Upper lobe of left lung (tissue), 6 donors: ENCODE measurements at regions not wholly inside any gene's neighbourhood (a gene's known extent, or its start where the extent isn't known, plus 50 kb on each side); places are given as distances from the start of the nearest gene placed in this dataset.

Experiments used
- ATAC-seq, 2 donors: fragments of 200-7000 bp; cut with Tn5 transposase; one replicate each; pipeline ENCODE4 v1.9.1; 2022; ENCODE audit warnings: mild to moderate bottlenecking in 2 of 2, moderate library complexity in 2 of 2; ENCODE audit not compliant: low FRiP score in 2 of 2
- DNase-seq, 2 donors: peaks; one replicate each; pipeline ENCODE4 v3.0.0-alpha.2; 2019 to 2020
- H3K27ac ChIP-seq, 4 donors: fragments of 200-600 bp; sonication (generic); one replicate each; pipeline ENCODE4 v1.5.1; 2016 to 2019
- H3K27me3 ChIP-seq, 4 donors: fragments of 200-600 bp; sonication (generic); one replicate each; pipeline ENCODE4 v1.5.1; 2017 to 2019
- H3K36me3 ChIP-seq, 4 donors: fragments of 200-600 bp; sonication (generic); one replicate each; pipeline ENCODE4 v1.5.1; 2016 to 2019
- H3K4me1 ChIP-seq, 4 donors: fragments of 200-600 bp; sonication (generic); one replicate each; pipeline ENCODE4 v1.5.1; 2018 to 2019
- H3K4me3 ChIP-seq, 4 donors: fragments of 200-600 bp; sonication (generic); one replicate each; pipeline ENCODE4 v1.5.1; 2017 to 2019; ENCODE audit warnings: mild to moderate bottlenecking in 2 of 4, moderate library complexity in 1 of 4
- H3K9me3 ChIP-seq, 4 donors: fragments of 200-600 bp; sonication (generic); one replicate each; pipeline ENCODE4 v1.5.1; 2018 to 2019
- CTCF ChIP-seq, 6 experiments: fragments of 450-650 bp in 4 of 6; fragments of 200-600 bp in 2 of 6; sonication (generic) in 2 of 6; IDR thresholded peaks; one replicate each; pipeline ENCODE4 v1.5.1; 2016 to 2019; ENCODE audit warnings: antibody characterized with exemption in 6 of 6
- EP300 ChIP-seq, 4 donors: sonication (generic); formaldehyde crosslinking; IDR thresholded peaks; one replicate each; pipeline ENCODE4 v1.5.1; 2017; ENCODE audit warnings: antibody characterized with exemption in 4 of 4, control low read depth in 2 of 4
- POLR2A ChIP-seq, 4 donors: fragments of 450-650 bp; IDR thresholded peaks; one replicate each; pipeline ENCODE4 v1.5.1; 2016 to 2017; ENCODE audit warnings: antibody characterized with exemption in 4 of 4, mild to moderate bottlenecking in 2 of 4
- POLR2AphosphoS5 ChIP-seq, 2 donors: sonication (generic); formaldehyde crosslinking; IDR thresholded peaks; one replicate each; pipeline ENCODE4 v1.5.1; 2017; ENCODE audit warnings: antibody characterized with exemption in 2 of 2
- WGBS, 2 donors: methylation state at CpG; one replicate each; pipeline ENCODE4 v1.1.5; 2017 to 2018; 5-methylcytosine and 5-hydroxymethylcytosine counted together
- donor health status: DM: no; HTN: no; CAD: no; lungs with moderate emphysema.
- donor health status: DM: no; HTN: yes; CAD: no; lungs with severe emphysema.

DNA sequence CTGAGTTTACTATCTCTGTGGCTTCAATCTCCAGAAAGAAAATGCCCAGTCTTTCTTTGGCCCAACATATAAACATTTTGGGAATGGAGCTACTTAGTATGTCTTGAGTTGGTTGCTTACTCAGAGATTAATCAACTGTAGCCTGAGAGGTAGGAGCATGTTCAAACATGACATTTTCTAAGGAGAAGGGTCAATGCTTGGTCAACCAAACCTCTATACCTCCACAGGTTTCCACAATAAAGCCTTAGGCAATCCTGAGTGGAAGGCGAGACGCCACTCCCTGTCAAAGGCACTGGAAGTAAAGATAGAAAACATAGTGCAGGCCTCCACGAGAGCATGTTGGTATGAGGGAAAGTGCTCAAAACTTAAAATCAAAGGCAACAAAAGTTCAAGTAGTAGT lies 411.4 kb downstream of the KCTD16 start:
- Histone ChIP-seq H3K27me3 (no peaks in the 10 kb centered on the region), H3K9me3 (no peaks in the 10 kb centered on the region), H3K27ac (no peak overlapping the region), H3K4me3 (no peak overlapping the region), H3K36me3 (no peaks in the 10 kb centered on the region), H3K4me1 (no peaks in the 10 kb centered on the region)
- DNase-seq (no peak), ATAC-seq (no peak)
- WGBS, 2 donors = 70 to 76% methylated on average over 3 of the region's 3 CpGs
- TF ChIP-seq CTCF (IDR thresholded peaks at IDR 0.05) (no peak), POLR2AphosphoS5 (IDR thresholded peaks at IDR 0.05) (no peak), POLR2A (IDR thresholded peaks at IDR 0.05) (no peak), EP300 (IDR thresholded peaks at IDR 0.05) (no peak)

DNA sequence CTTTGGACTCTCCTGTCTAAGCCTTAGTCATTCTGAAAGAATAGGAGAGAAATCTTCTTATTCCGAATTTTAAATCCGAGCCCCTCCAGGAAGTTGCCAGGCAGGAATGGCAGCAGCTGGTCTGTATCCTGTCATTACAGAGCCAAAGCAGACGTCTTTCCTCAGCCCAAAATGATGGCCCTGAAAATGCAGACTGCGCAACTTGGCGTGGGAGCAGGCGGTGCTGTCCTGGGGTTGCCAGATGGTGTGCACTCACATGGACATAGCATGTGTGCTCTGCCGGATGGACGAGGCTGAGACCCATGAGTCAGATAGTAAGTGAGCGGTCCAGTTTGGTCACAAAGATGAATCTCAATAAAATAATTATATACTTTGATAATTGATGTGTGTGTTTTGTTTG lies 410.4 kb downstream of the KCTD16 start:
- Histone ChIP-seq H3K4me3 (no peak overlapping the region), H3K9me3 (no peaks in the 10 kb centered on the region), H3K27me3 (no peaks in the 10 kb centered on the region), H3K4me1 (no peaks in the 10 kb centered on the region), H3K27ac (no peak overlapping the region), H3K36me3 (no peaks in the 10 kb centered on the region)
- ATAC-seq (peak in 1 of 2 donors; percentile 40), DNase-seq (peak in 1 of 2 donors; percentile 21)
- TF ChIP-seq POLR2A (IDR thresholded peaks at IDR 0.05) (no peak), EP300 (IDR thresholded peaks at IDR 0.05) (no peak), CTCF (IDR thresholded peaks at IDR 0.05) (no peak)
- 77 to 83% methylated on average over 9 of the region's 9 CpGs for WGBS, 2 donors

DNA sequence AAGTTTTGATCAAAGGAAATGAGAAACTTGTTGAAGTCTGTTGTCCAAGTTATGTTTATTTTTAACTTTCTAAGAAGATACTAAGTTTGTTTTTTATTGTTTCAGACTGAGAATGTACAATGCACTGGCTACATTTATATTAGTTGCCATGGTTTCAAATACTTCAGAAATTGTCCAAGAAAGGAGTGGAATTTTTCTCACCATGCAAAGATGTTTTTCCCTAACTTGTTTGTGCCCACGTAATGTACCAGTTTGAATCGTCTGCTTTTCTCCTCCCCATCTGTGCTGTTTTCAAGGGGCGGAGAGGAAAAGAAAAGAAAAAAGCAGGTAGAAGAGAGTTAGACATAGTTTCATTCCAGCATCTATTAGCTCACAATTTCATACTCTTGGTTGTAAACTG lies 407.0 kb downstream of the KCTD16 start:
- no peak for ATAC-seq
- H3K27me3 ChIP-seq = no peaks in the 10 kb centered on the region
- H3K4me3 ChIP-seq = no peak overlapping the region
- H3K9me3 ChIP-seq = no peaks in the 10 kb centered on the region
- 77% methylated on average over 3 of the region's 3 CpGs for WGBS, 2 donors
- H3K4me1 ChIP-seq = no peaks in the 10 kb centered on the region
- H3K27ac ChIP-seq = no peak overlapping the region
- TF ChIP-seq POLR2A (IDR thresholded peaks at IDR 0.05) = no peak
- no peak for DNase-seq
- no peaks in the 10 kb centered on the region for H3K36me3 ChIP-seq

DNA sequence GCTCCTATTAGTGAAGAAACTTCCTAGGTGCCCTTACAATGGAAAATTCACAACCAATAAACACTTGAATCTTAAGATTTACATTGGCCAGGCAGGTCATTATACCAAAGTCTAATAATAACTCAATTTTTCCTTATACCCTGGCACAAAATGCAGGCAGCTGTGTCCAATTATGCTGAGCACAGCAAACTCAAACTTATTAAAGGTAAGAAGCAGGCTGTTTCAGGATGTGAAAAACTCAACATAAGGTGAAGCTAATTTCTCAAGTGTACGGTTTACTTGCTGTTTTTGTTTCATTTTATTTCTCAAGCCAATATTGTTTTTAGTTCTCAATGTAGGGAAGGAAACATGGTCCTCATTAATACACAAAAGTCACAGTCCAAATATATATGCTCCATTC lies 405.1 kb downstream of the KCTD16 start:
- H3K27me3 ChIP-seq = no peaks in the 10 kb centered on the region
- ATAC-seq (no peak), DNase-seq (no peak)
- no peaks in the 10 kb centered on the region for H3K4me1 ChIP-seq
- H3K27ac ChIP-seq = no peak overlapping the region
- no peaks in the 10 kb centered on the region for H3K36me3 ChIP-seq
- no peak for TF ChIP-seq POLR2AphosphoS5 (IDR thresholded peaks at IDR 0.05)
- TF ChIP-seq EP300 (IDR thresholded peaks at IDR 0.05) = no peak
- no peak for TF ChIP-seq POLR2A (IDR thresholded peaks at IDR 0.05)
- no peak for TF ChIP-seq CTCF (IDR thresholded peaks at IDR 0.05)
- WGBS, 2 donors = 83 to 88% methylated on average over 1 of the region's 1 CpG
- no peaks in the 10 kb centered on the region for H3K9me3 ChIP-seq
- H3K4me3 ChIP-seq = no peak overlapping the region

DNA sequence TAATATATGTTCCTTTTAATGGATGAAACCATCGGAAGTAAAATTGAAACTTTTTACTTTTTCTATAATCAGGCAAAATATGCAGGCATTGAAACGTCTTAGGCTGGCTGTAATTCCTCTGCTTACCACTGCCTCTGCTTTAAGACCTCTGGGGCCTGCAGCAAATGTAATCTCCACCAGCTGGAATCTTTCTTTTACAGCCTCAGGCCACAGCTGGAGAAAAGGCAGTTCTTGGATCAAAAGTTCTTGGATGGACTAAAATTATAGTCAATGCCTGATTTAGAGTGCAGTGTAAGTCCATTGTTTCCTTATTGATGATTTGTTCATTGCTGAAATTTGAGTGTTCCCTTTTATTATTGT lies 396.7 kb downstream of the KCTD16 start:
- ATAC-seq (no peak), DNase-seq (no peak)

More for the DNA sequence above, 396.7 kb downstream of the KCTD16 start:
- Histone ChIP-seq H3K9me3 (peaks cover 0 to 16% (median 5%) of the 10 kb centered on the region in 4 donors), H3K4me3 (no peak overlapping the region), H3K27ac (no peak overlapping the region), H3K4me1 (no peaks in the 10 kb centered on the region), H3K36me3 (no peaks in the 10 kb centered on the region), H3K27me3 (no peaks in the 10 kb centered on the region)
- TF ChIP-seq CTCF (IDR thresholded peaks at IDR 0.05) (peak in 1 of 6 experiments; percentile 7), POLR2A (IDR thresholded peaks at IDR 0.05) (no peak), POLR2AphosphoS5 (IDR thresholded peaks at IDR 0.05) (no peak)
- WGBS, 2 donors = 56 to 62% methylated on average over 2 of the region's 2 CpGs
